Right renal cortex interstitium (tissue), 3 donors: ENCODE measurements at regions not wholly inside any gene's neighbourhood (a gene's known extent, or its start where the extent isn't known, plus 50 kb on each side); places are given as distances from the start of the nearest gene placed in this dataset.
A peak's percentile ranks its signal among the peaks of the same experiment; 100 is the strongest.

ENCODE experiments used
- DNase-seq, 3 donors: peaks; one replicate each; pipeline ENCODE4 v3.0.0-alpha.2; 2013; ENCODE audit warnings: low read depth in 3 of 3, low spot score in 2 of 3

- no peak for DNase-seq
Measured at GRCh38 chr2:128380061-128380889, 61.6 kb upstream of the HS6ST1 start.

- DNase-seq = no peak
Measured at GRCh38 chr2:128380961-128381938, 62.6 kb upstream of the HS6ST1 start.

GRCh38 chr2:128384446-128384845 is 65.8 kb upstream of the HS6ST1 start:
- no peak for DNase-seq

GRCh38 chr2:128384956-128385355 is 66.3 kb upstream of the HS6ST1 start:
- no peak for DNase-seq

GRCh38 chr2:128385365-128385764 is 66.7 kb upstream of the HS6ST1 start:
- no peak for DNase-seq

GRCh38 chr2:128386066-128386465 is 67.4 kb upstream of the HS6ST1 start:
- no peak for DNase-seq

GRCh38 chr2:128388499-128388941 is 69.9 kb upstream of the HS6ST1 start:
- no peak for DNase-seq

GRCh38 chr2:128389388-128390086 is 70.9 kb upstream of the HS6ST1 start:
- no peak for DNase-seq

GRCh38 chr2:128390256-128390990 is 71.8 kb upstream of the HS6ST1 start:
- DNase-seq = no peak

GRCh38 chr2:128390991-128391630 is 72.4 kb upstream of the HS6ST1 start:
- DNase-seq = no peak

- no peak for DNase-seq
Measured at GRCh38 chr2:128391679-128392078, 73.0 kb upstream of the HS6ST1 start.

- no peak for DNase-seq
Measured at GRCh38 chr2:128392207-128392606, 73.5 kb upstream of the HS6ST1 start.

GRCh38 chr2:128394007-128394730 is 75.5 kb upstream of the HS6ST1 start:
- no peak for DNase-seq

GRCh38 chr2:128395196-128395595 is 76.5 kb upstream of the HS6ST1 start:
- no peak for DNase-seq

- peak in 2 of 3 donors; percentile 48 to 68 for DNase-seq
Measured at GRCh38 chr2:128395640-128396499, 77.2 kb upstream of the HS6ST1 start.

- no peak for DNase-seq
Measured at GRCh38 chr2:128396500-128396891, 77.8 kb upstream of the HS6ST1 start.

- no peak for DNase-seq
Measured at GRCh38 chr2:128396946-128397345, 78.3 kb upstream of the HS6ST1 start.

GRCh38 chr2:128399256-128399655 is 80.6 kb upstream of the HS6ST1 start:
- no peak for DNase-seq
